ENCODE measurements at regions not wholly inside any gene's neighbourhood (a gene's known extent, or its start where the extent isn't known, plus 50 kb on each side); places are given as distances from the start of the nearest gene placed in this dataset.

DNA sequence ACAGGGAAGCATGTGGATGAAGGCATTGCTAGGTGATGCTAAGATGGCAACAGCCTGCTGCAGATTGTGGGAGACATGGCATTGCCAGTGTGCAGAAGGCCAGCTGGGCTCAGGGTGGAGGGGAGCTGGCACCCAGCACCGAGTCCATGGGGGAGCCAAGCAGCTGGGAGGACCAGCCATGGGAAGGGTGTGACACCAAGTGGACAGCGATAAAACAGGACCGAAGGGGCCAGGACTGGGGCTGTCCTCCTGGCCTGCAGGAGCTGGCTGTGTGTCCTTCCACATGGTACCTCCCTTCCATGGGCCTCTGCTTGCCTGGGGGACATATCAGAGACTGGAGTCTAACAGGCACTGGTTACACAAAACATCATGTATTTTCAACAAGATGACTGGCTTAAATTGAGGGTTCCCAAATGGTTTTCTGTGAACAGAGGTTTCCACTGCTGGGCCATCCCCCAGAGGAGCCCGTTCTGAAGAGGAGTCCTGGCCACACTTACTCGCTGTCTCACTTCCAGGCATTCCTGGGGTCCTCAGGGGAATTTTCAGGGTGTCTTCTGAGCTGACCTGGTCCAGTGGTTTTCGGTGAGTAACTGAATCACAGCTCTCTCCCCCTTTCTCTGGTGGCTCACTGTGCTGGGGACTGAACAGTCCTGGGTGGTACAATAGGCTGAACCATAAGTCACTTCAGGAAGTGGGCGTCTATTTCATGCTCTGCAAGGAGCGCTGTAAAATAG, 60.4 kb upstream of the TNP1 start:
- TF ChIP-seq CTCF (IDR thresholded peaks at IDR 0.05), result no peak
- TF ChIP-seq POLR2A (IDR thresholded peaks at IDR 0.05), result no peak

All from body of pancreas (tissue), 4 donors.